GM19468 (cell line): ENCODE measurements at regions not wholly inside any gene's neighbourhood (a gene's known extent, or its start where the extent isn't known, plus 50 kb on each side); places are given as distances from the start of the nearest gene placed in this dataset.
"Not testable (repeated sequence)": the region's sequence is repeated elsewhere in the genome, so short reads cannot be mapped to it uniquely, and the experiment has no call there.

ENCODE experiments used
- ATAC-seq: cut with Tn5 transposase; IDR thresholded peaks from one replicate; pipeline ENCODE4 v1.9.1; 2021; ENCODE audit warnings: mild to moderate bottlenecking, moderate library complexity, moderate number of reproducible peaks; ENCODE audit not compliant: unreplicated experiment; ENCODE audit errors: extremely low read depth

- not testable (repeated sequence) for ATAC-seq
Observed at GRCh38 chr4:49153011-49153410, 166.9 kb downstream of the CWH43 start.

GRCh38 chr4:49154308-49155103 is 168.4 kb downstream of the CWH43 start:
- peak; percentile 53 for ATAC-seq

- ATAC-seq, result not testable (repeated sequence)
Observed at GRCh38 chr4:49155270-49155669, 169.2 kb downstream of the CWH43 start.

GRCh38 chr4:49156309-49156708 is 170.2 kb downstream of the CWH43 start:
- ATAC-seq, result not testable (repeated sequence)

- ATAC-seq, result not testable (repeated sequence)
Observed at GRCh38 chr4:49157630-49158029, 171.6 kb downstream of the CWH43 start.

GRCh38 chr4:49161111-49161541 is 175.1 kb downstream of the CWH43 start:
- not testable (repeated sequence) for ATAC-seq

GRCh38 chr4:49164916-49165315 is 178.8 kb downstream of the CWH43 start:
- not testable (repeated sequence) for ATAC-seq

GRCh38 chr4:49177847-49178246 is 191.8 kb downstream of the CWH43 start:
- ATAC-seq, result not testable (repeated sequence)

GRCh38 chr4:49181088-49181487 is 195.0 kb downstream of the CWH43 start:
- not testable (repeated sequence) for ATAC-seq

GRCh38 chr4:49211396-49212194 is 225.5 kb downstream of the CWH43 start:
- ATAC-seq, result not testable (repeated sequence)

- not testable (repeated sequence) for ATAC-seq
Observed at GRCh38 chr4:49213250-49213649, 227.2 kb downstream of the CWH43 start.

- not testable (repeated sequence) for ATAC-seq
Observed at GRCh38 chr4:49213750-49214149, 227.7 kb downstream of the CWH43 start.

- not testable (repeated sequence) for ATAC-seq
Observed at GRCh38 chr4:49214453-49215081, 228.5 kb downstream of the CWH43 start.

- not testable (repeated sequence) for ATAC-seq
Observed at GRCh38 chr4:49215082-49215479, 229.0 kb downstream of the CWH43 start.

- not testable (repeated sequence) for ATAC-seq
Observed at GRCh38 chr4:49216606-49217005, 230.5 kb downstream of the CWH43 start.

GRCh38 chr4:49217492-49217891 is 231.4 kb downstream of the CWH43 start:
- ATAC-seq, result no peak

GRCh38 chr4:49218094-49218493 is 232.0 kb downstream of the CWH43 start:
- not testable (repeated sequence) for ATAC-seq

- not testable (repeated sequence) for ATAC-seq
Observed at GRCh38 chr4:49218931-49219330, 232.9 kb downstream of the CWH43 start.

GRCh38 chr4:49219489-49220225 is 233.6 kb downstream of the CWH43 start:
- ATAC-seq, result not testable (repeated sequence)

- no peak for ATAC-seq
Observed at GRCh38 chr4:49221209-49221608, 235.1 kb downstream of the CWH43 start.
